Esophagus squamous epithelium (tissue), 4 donors: ENCODE measurements at regions not wholly inside any gene's neighbourhood (a gene's known extent, or its start where the extent isn't known, plus 50 kb on each side); places are given as distances from the start of the nearest gene placed in this dataset.

Source experiments
- CTCF ChIP-seq, 6 experiments: fragments of 450-650 bp in 4 of 6; fragments of 200-600 bp in 2 of 6; sonication (generic) in 2 of 6; IDR thresholded peaks; one replicate each; pipeline ENCODE4 v1.5.1; 2016 to 2019; ENCODE audit warnings: antibody characterized with exemption in 6 of 6, mild to moderate bottlenecking in 4 of 6, moderate library complexity in 4 of 6
- POLR2A ChIP-seq, 4 donors: fragments of 450-650 bp; IDR thresholded peaks; one replicate each; pipeline ENCODE4 v1.6.1; 2017; ENCODE audit warnings: antibody characterized with exemption in 4 of 4, mild to moderate bottlenecking in 4 of 4, moderate library complexity in 3 of 4

GRCh38 chr22:23388517-23388890 lies 191.6 kb downstream of the IGLL1 start:
- TF ChIP-seq CTCF (IDR thresholded peaks at IDR 0.05) (no peak), POLR2A (IDR thresholded peaks at IDR 0.05) (no peak)
